H54 (cell line): ENCODE measurements at regions not wholly inside any gene's neighbourhood (a gene's known extent, or its start where the extent isn't known, plus 50 kb on each side); places are given as distances from the start of the nearest gene placed in this dataset.
"Not testable (repeated sequence)": the region's sequence is repeated elsewhere in the genome, so short reads cannot be mapped to it uniquely, and the experiment has no call there.

Experiments
- DNase-seq: peaks from one replicate; pipeline ENCODE4 v3.0.0; 2011; ENCODE audit warnings: low spot score, mixed read lengths; ENCODE audit not compliant: insufficient read length
- FAIRE-seq: peaks from 3 replicates; lab custom pipeline; 2011; peaks lifted over from hg19 to GRCh38; lab: Jason Lieb, UNC
- POLR2A ChIP-seq: IDR thresholded peaks from 2 replicates; pipeline ENCODE4 v1.6.1; 2011; ENCODE audit warnings: low read depth, mild to moderate bottlenecking, low read length

- no peak for TF ChIP-seq POLR2A
- FAIRE-seq (no peak), DNase-seq (no peak)
These were observed 51.1 kb upstream of the MIER3 start for GRCh38 chr5:57002959-57003485.

DNA sequence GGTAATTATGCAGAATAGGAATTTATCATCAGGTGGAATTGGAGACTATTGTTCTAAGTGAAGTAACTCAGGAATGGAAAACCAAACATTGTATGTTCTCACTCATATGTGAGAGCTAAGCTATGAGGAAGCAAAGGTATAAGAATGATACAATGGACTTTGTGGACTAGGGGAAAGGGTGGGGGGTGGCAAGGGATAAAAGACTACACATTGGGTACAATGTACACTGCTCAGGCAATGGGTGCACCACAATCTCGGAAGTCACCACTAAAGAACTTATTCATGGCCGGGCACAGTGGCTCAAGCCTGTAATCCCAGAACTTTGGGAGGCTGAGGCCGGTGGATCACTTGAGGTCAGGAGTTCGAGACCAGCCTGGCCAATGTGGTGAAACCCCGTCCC is 51.6 kb upstream of the MIER3 start:
- DNase-seq, FAIRE-seq: not testable (repeated sequence)

DNA sequence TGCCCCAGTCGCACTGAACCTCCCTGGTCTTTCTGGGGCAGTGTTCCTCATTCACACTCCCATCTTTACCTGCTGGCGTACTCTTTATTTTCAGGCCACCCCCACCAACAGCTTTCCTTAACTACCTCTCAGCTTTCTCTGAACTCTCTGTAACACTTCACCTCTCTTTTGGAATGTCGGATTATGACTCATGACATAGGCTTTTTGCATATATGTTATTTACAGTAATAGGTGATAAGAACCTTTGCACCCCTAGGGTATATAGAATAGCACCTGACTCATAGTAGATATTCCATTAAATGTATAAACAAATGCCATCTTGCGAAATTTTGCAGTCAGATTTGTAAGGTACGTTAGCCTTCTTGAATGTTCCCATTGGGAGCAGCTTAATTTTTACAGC is 52.9 kb upstream of the MIER3 start:
- DNase-seq (no peak), FAIRE-seq (no peak)
- TF ChIP-seq POLR2A, result no peak

DNA sequence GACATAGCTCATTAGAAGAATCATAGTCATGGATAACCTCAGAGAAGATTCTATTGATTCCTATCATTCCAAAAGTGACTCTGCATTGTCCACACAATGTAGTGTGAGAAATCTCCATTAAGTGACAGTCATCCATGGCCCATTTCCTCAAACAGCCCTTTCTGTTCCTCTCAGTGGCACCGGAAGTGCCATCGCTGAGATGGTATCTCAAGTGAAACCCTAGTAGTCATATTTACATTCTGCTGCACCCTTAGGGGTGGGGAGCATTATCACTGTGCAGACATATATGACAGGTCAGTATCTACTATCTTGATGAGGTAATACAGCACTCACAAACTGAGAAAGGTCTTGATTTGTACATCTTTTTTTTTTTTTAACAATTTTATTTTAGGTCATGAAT is 55.4 kb upstream of the MIER3 start:
- FAIRE-seq (no peak), DNase-seq (no peak)
- no peak for TF ChIP-seq POLR2A

- DNase-seq (no peak), FAIRE-seq (no peak)
- no peak for TF ChIP-seq POLR2A
These were observed 57.9 kb upstream of the MIER3 start for GRCh38 chr5:57009811-57010210.

- no peak for DNase-seq
- no peak for TF ChIP-seq POLR2A
- no peak for FAIRE-seq
These were observed 58.9 kb upstream of the MIER3 start for GRCh38 chr5:57010786-57011185.

DNA sequence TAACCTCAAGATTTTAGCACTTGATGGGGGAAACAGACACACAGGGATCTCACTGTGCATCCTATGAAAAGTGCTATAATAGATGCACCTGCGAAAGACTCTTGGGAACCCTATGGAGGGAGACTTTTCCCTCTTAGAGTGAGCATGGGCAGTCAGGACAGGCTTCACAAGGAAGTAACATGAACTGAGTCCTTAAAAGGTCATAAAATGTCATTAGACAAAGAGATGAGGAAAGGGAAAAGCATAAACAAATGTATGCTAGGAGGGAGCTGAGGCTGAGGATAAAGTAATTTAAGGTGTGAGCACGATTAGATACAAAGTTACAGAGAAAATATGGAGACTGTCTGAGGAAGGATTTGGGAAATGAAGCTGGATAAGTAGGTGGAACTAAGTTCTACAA is 60.6 kb upstream of the MIER3 start:
- FAIRE-seq (no peak), DNase-seq (no peak)
- TF ChIP-seq POLR2A, result no peak

GRCh38 chr5:57025961-57026360 is 74.0 kb upstream of the MIER3 start:
- no peak for FAIRE-seq
- no peak for TF ChIP-seq POLR2A

DNA sequence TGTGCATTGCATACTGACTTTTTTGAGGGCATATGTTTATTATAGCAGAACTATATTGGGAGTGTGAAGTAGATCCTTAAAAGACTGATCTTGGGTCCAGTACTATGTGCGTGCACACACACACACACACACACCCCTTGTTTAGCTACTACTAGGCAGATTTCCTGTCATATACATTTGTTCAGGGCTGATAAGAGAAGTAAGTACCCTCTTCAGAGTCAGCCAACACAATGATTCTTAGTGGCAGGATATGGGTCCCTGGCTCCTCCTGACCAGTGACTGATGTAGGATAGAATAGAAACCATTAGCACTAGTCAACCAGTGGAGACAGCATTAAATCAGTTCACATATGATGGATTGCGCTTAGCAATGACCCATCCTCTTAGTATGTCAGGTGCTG is 76.2 kb upstream of the MIER3 start:
- no peak for FAIRE-seq
- TF ChIP-seq POLR2A, result no peak
- DNase-seq, result no peak

More at GRCh38 chr5:57025961-57026360, 74.0 kb upstream of the MIER3 start:
- no peak for DNase-seq

GRCh38 chr5:57032151-57032551 is 80.2 kb upstream of the MIER3 start:
- DNase-seq (no peak), FAIRE-seq (no peak)
- TF ChIP-seq POLR2A, result no peak

DNA sequence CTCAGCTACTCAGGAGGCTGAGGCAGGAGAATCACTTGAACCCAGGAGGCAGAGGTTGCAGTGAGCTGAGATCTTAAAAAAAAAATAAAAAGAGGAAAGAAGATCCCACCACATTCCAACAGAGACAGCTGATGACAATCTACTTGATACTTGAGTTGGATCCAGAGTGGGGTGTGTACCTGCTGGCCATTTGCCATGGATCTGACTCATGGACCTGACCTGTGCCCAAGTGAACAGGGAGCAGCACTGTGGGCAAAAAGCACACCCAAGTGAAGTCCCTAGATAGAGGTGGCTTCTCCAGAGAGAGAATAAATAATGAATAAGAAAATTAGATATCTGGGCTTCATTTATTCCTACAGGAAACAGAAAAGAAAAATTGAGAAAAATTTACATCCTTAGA is 81.2 kb upstream of the MIER3 start:
- DNase-seq, result no peak
- no peak for TF ChIP-seq POLR2A
- FAIRE-seq, result no peak

DNA sequence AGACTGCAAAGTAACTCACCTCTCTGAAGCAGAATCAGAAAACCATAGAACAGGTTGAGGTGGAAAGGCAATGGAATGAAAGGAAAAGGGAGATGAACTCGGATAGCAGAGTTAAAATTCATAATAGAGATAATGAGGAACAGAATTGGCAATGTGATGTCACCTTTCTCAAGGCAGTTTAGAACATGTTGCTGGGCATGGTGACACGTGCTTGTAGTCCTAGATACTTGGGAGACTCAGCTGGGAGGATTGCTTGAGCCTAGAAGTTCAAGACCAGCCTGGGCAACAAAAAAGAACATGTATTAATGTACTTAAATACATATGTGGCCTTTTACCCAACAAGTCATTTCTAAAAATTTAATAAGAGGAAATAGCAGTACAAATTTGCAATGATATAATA is 81.6 kb upstream of the MIER3 start:
- DNase-seq (no peak), FAIRE-seq (no peak)
- no peak for TF ChIP-seq POLR2A

GRCh38 chr5:57034201-57034916 is 82.4 kb upstream of the MIER3 start:
- TF ChIP-seq POLR2A, result no peak
- FAIRE-seq, result no peak
- no peak for DNase-seq

DNA sequence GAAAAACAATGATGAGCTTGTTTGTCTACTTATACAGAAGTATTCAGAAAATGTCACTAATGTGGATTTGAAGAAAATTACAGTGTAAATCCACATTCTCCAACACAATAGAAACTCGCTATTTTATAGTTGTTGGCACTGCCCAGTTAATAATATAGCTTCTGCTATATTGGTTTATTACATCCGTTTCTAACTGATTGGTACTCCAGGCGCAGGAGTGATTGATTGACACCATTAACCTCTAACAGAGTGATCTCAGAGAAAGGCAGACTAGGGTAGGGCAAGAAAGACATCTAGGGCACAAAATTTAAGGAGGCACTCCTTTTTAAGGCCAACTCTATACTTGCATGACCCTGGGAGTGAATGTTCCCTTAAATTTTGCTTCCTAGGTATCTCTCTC is 84.0 kb upstream of the MIER3 start:
- DNase-seq, result no peak
- no peak for FAIRE-seq
- no peak for TF ChIP-seq POLR2A

- TF ChIP-seq POLR2A, result no peak
- FAIRE-seq, result no peak
- no peak for DNase-seq
These were observed 84.8 kb upstream of the MIER3 start for GRCh38 chr5:57036761-57037160.

GRCh38 chr5:57037355-57037754 is 85.4 kb upstream of the MIER3 start:
- FAIRE-seq (no peak), DNase-seq (no peak)
- TF ChIP-seq POLR2A, result no peak
